HG02973 (cell line): ENCODE measurements at regions not wholly inside any gene's neighbourhood (a gene's known extent, or its start where the extent isn't known, plus 50 kb on each side); places are given as distances from the start of the nearest gene placed in this dataset.

Experiments used
- ATAC-seq: cut with Tn5 transposase; IDR thresholded peaks from one replicate; pipeline ENCODE4 v1.9.1; 2021; ENCODE audit warnings: moderate library complexity; ENCODE audit not compliant: unreplicated experiment

- ATAC-seq, result no peak
Measured at GRCh38 chr10:55280696-55281095, 479.7 kb upstream of the PCDH15 start.

GRCh38 chr10:55277549-55277948, 476.5 kb upstream of the PCDH15 start:
- no peak for ATAC-seq

- no peak for ATAC-seq
Measured at GRCh38 chr10:55274367-55274766, 473.3 kb upstream of the PCDH15 start.

GRCh38 chr10:55273946-55274345, 472.9 kb upstream of the PCDH15 start:
- ATAC-seq, result no peak

GRCh38 chr10:55272886-55273285, 471.9 kb upstream of the PCDH15 start:
- ATAC-seq, result no peak

- no peak for ATAC-seq
Measured at GRCh38 chr10:55266797-55267196, 465.8 kb upstream of the PCDH15 start.

- no peak for ATAC-seq
Measured at GRCh38 chr10:55263327-55263726, 462.3 kb upstream of the PCDH15 start.

GRCh38 chr10:55242544-55242943, 441.5 kb upstream of the PCDH15 start:
- ATAC-seq, result no peak

GRCh38 chr10:55237462-55237861, 436.4 kb upstream of the PCDH15 start:
- ATAC-seq, result no peak

GRCh38 chr10:55233505-55233904, 432.5 kb upstream of the PCDH15 start:
- peak; percentile 85 for ATAC-seq

GRCh38 chr10:55233090-55233489, 432.1 kb upstream of the PCDH15 start:
- ATAC-seq, result no peak

- ATAC-seq, result no peak
Measured at GRCh38 chr10:55232553-55232952, 431.5 kb upstream of the PCDH15 start.

- no peak for ATAC-seq
Measured at GRCh38 chr10:55227967-55228366, 426.9 kb upstream of the PCDH15 start.

- no peak for ATAC-seq
Measured at GRCh38 chr10:55224007-55224781, 423.2 kb upstream of the PCDH15 start.

GRCh38 chr10:55223352-55223751, 422.3 kb upstream of the PCDH15 start:
- no peak for ATAC-seq

- no peak for ATAC-seq
Measured at GRCh38 chr10:55220975-55221374, 419.9 kb upstream of the PCDH15 start.

- no peak for ATAC-seq
Measured at GRCh38 chr10:55215699-55216098, 414.7 kb upstream of the PCDH15 start.

- no peak for ATAC-seq
Measured at GRCh38 chr10:55214608-55215007, 413.6 kb upstream of the PCDH15 start.

- ATAC-seq, result no peak
Measured at GRCh38 chr10:55212051-55212450, 411.0 kb upstream of the PCDH15 start.

- no peak for ATAC-seq
Measured at GRCh38 chr10:55203874-55204273, 402.8 kb upstream of the PCDH15 start.

GRCh38 chr10:55203319-55203718, 402.3 kb upstream of the PCDH15 start:
- no peak for ATAC-seq

GRCh38 chr10:55200020-55200419, 399.0 kb upstream of the PCDH15 start:
- ATAC-seq, result no peak

- no peak for ATAC-seq
Measured at GRCh38 chr10:55191236-55191860, 390.3 kb upstream of the PCDH15 start.
